GM18907 (cell line): ENCODE measurements at regions not wholly inside any gene's neighbourhood (a gene's known extent, or its start where the extent isn't known, plus 50 kb on each side); places are given as distances from the start of the nearest gene placed in this dataset.
"Not testable (repeated sequence)": the region's sequence is repeated elsewhere in the genome, so short reads cannot be mapped to it uniquely, and the experiment has no call there.

ENCODE experiments used
- ATAC-seq: cut with Tn5 transposase; IDR thresholded peaks from one replicate; pipeline ENCODE4 v1.9.1; 2021; ENCODE audit warnings: mild to moderate bottlenecking, moderate library complexity; ENCODE audit not compliant: unreplicated experiment

DNA sequence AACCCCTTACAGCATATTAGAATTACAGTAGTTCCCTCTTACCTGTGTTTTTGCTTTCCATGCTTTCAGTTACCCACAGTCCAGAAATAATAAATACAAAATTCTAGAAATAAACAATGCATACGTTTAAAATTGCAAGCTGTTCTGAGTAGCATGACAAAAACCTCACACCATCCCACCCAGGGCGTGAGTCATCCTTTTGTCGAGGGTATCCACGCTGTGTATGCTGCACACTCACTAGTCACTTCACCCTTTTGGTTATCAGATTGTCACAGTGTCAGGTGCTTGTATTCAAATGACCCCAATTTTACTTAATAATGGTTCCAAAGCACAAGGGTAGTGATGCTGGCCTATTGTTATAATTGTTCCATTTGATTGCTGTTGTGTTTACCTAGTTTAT lies 72.5 kb upstream of the P3H2 start:
- no peak for ATAC-seq

DNA sequence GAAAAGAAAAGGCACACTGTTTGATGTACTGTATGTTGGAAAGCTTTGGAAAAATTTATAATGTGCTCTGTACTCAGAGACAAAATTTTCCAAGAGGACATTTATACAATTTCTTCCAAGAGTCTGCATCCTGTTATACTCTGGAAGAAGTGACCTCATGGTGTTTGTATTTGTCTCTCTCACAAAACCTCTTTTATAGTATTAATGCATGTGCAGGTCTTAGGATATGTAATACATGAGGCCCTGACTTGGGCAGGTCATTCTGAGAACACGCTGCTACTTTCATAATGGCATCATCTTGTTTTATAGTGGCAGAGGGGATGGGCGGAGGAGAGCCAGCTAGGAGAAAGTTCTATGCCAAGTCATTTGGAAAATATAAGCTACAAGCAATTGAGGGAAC lies 72.0 kb upstream of the P3H2 start:
- no peak for ATAC-seq

DNA sequence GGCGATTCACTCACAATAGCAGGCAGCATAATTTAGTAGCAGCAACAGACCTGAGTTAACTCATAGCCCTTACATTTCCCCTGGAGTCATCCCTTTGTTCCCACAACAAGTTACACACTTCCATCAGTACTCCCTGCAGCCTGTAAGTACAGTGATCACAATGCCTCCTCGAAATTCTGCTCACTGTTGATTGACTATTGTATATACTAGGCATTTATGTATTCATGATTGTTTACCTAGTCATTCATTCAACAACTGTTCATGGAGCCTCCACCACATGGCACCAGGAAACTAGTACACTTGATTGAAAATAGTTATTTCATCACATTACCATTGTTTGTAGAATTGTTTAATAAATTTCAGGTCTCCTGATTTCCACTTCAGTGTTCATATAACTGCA lies 71.4 kb upstream of the P3H2 start:
- ATAC-seq, result no peak

GRCh38 chr3:190188197-190188596 lies 67.5 kb upstream of the P3H2 start:
- no peak for ATAC-seq

DNA sequence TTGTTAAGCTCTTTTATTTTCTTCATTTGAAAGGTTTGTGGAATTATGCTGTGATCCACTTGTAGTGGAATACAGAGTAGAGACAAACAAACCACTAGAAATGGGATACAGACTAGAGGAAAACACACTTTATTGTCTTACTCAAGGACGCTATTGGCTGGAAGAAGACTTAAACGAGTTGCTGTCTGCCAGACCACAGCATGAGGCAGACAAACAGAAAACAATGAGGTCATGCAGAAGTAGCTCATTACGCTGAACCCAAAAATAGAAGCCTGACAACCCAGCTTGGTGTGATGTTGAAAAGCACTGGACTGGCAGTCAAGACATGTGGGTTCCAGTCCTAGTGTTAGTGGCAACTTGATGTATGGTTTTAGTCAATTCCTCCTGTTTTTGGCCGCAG lies 62.4 kb upstream of the P3H2 start:
- no peak for ATAC-seq

GRCh38 chr3:190182418-190183043 lies 61.8 kb upstream of the P3H2 start:
- ATAC-seq, result no peak

GRCh38 chr3:190180268-190180667 lies 59.6 kb upstream of the P3H2 start:
- no peak for ATAC-seq

DNA sequence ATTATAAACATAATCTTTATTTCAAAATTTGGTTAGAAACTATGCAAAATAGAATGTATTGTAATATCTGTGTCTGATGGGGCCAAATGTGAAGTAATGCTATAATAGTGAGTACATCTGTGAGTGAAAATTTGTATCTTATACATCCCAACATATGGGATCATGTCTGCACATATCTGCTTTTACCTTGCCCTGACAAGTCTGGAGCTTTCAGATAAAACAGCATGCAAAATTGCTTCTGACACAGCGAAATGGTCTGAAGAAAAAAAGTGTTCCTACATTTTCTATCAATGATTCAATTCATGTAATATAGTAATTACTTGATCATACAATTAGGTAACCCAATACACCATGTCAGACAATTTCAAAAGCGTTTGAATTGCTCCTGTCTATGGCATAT lies 58.1 kb upstream of the P3H2 start:
- no peak for ATAC-seq

GRCh38 chr3:190176933-190177525 lies 56.3 kb upstream of the P3H2 start:
- not testable (repeated sequence) for ATAC-seq

DNA sequence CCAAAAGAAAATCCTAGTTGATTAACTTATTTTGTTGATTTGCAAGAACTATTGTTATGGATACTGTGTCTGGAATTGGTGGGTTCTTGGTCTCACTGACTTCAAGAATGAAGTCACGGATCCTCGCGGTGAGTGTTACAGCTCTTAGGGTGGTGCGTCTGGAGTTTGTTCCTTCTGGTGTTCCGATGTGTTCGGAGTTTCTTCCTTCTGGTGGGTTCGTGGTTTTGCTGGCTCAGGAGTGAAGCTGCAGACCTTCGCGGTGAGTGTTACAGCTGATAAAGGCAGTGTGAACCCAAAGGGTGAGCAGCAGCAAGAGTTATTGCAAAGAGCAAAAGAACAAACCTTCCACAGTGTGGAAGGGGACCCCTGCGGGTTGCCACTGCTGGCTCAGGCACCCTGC lies 55.4 kb upstream of the P3H2 start:
- ATAC-seq, result not testable (repeated sequence)

DNA sequence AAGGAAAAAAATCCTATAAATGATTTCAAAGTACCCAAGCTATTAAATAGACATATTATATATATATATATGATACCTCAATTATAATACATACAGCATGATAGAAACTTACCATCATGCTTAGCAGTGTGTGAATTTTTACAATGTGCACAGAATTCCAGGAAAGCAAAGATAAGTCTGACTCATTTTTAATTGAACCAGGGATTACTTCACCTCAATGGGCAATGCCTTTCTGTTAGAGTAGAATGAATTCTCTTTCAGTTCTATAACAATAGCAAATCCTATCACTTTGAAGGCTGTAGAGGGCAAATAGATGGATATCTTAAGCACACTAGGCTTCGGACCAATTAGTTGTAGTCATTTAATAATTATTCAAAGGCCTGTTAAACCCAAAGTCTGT lies 54.8 kb upstream of the P3H2 start:
- no peak for ATAC-seq

- ATAC-seq, result no peak
Measured at GRCh38 chr3:190174471-190174870, 53.8 kb upstream of the P3H2 start.

DNA sequence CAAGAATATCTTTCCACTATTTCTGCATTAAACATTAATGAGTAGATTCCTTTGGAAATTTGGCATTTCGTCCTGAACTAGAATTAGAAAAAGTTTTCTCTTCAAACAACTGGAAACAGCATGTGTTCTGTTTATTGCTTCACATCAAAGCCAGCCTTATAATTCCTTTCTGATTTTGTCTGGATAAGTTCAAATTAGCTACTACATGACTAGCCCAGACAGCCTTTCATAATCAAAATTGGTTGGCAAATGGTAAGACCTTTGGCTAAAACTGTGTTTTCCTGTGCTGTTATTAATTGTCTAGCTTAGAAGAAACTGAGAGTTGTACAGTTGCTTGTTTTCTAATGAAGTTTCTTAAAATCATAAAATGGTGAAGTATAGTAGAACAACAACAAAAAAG lies 52.7 kb upstream of the P3H2 start:
- ATAC-seq, result no peak

DNA sequence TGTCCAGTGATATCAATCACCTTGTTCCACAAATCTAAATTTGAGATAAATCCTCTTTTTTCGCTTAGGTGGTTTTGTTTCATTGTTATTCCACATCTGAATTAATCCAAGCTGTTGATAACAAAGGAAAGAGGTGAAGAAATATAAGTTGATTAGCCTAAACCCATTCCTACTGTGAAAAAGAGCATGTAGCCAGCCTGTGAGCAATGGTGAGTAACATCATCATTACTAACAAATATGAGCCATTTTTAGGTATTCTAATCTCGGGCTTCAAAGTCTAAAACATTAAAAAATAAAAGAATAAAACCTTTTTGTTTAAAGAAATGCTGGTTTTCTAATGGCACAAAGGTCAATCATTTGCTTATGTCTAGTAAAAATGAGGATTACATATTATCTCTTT lies 52.1 kb upstream of the P3H2 start:
- ATAC-seq, result no peak
